H1 (cell line): ENCODE measurements at regions not wholly inside any gene's neighbourhood (a gene's known extent, or its start where the extent isn't known, plus 50 kb on each side); places are given as distances from the start of the nearest gene placed in this dataset.

Experiments
- CTCF ChIA-PET: fragments of 300-600 bp; sonication (Branson Sonifier 250); formaldehyde crosslinking; loops from one replicate; lab custom pipeline; 2021; ENCODE audit not compliant: partially characterized antibody; lab: Charles Lee
- POLR2A ChIA-PET: fragments of 300-600 bp; sonication (Branson Sonifier 250); formaldehyde crosslinking; loops from one replicate; lab custom pipeline; 2021; ENCODE audit warnings: inconsistent platforms; ENCODE audit not compliant: partially characterized antibody; lab: Charles Lee
- DNase-seq, 2 experiments: peaks; one replicate each; pipeline versions ENCODE4 v3.0.0 to v3.0.0-alpha.2; 2010 to 2022; ENCODE audit warnings: low spot score in 2 of 2, low read depth in 1 of 2, mixed read lengths in 1 of 2
- FAIRE-seq: peaks from 2 replicates; lab custom pipeline; 2011; peaks lifted over from hg19 to GRCh38; lab: Jason Lieb, UNC
- H2AFZ ChIP-seq: 2 replicates; pipeline ENCODE4 v1.8.1; 2012; ENCODE audit warnings: low read length, inconsistent platforms
- H2AK5ac ChIP-seq: 2 replicates; pipeline ENCODE4 v1.6.1; 2013; ENCODE audit warnings: low read depth, low read length
- H2BK120ac ChIP-seq: replicated peaks from 2 replicates; pipeline ENCODE3; 2013; ENCODE audit warnings: low read depth, low read length, inconsistent platforms
- H2BK12ac ChIP-seq: 2 replicates; pipeline ENCODE4 v1.6.1; 2013; ENCODE audit warnings: low read depth, low read length
- H2BK15ac ChIP-seq: 2 replicates; pipeline ENCODE4 v1.6.1; 2013; ENCODE audit warnings: low read length
- H2BK20ac ChIP-seq: 2 replicates; pipeline ENCODE4 v1.6.1; 2013; ENCODE audit warnings: low read length
- H2BK5ac ChIP-seq: 2 replicates; pipeline ENCODE4 v1.6.1; 2013; ENCODE audit warnings: low read depth, low read length
- H3K14ac ChIP-seq: 2 replicates; pipeline ENCODE4 v1.6.1; 2013; ENCODE audit warnings: inconsistent platforms; ENCODE audit not compliant: insufficient read length
- H3K18ac ChIP-seq: 2 replicates; pipeline ENCODE4 v1.6.1; 2013; ENCODE audit warnings: low read length; ENCODE audit errors: extremely low read depth
- H3K23ac ChIP-seq: 2 replicates; pipeline ENCODE4 v1.6.1; 2013; ENCODE audit warnings: inconsistent platforms; ENCODE audit not compliant: insufficient read length
- H3K23me2 ChIP-seq: 2 replicates; pipeline ENCODE4 v1.6.1; 2013; ENCODE audit warnings: low read depth, low read length
- H3K27ac ChIP-seq: 2 replicates; pipeline ENCODE4 v1.6.1; 2011; ENCODE audit warnings: low read depth, low read length, inconsistent platforms
- H3K27me3 ChIP-seq, 4 experiments: replicated peaks in 1 of 4; 1 replicate in 1 of 4; 2 replicates in 3 of 4; pipeline versions ENCODE4 v1.6.1 to v1.8.1; 2011 to 2013; ENCODE audit warnings: low read length in 3 of 4, mild to moderate bottlenecking in 3 of 4, inconsistent platforms in 2 of 4, mixed read lengths in 2 of 4, moderate library complexity in 1 of 4; ENCODE audit not compliant: control insufficient read depth in 3 of 4, insufficient read depth in 3 of 4; ENCODE audit errors: extremely low read depth in 1 of 4
- H3K36me3 ChIP-seq, 4 experiments: 2 replicates each; pipeline versions ENCODE4 v1.6.1 to v1.8.1; 2011 to 2013; ENCODE audit warnings: mild to moderate bottlenecking in 4 of 4, low read length in 3 of 4, moderate library complexity in 2 of 4, control low read depth in 1 of 4, inconsistent platforms in 1 of 4; ENCODE audit not compliant: insufficient read depth in 4 of 4, control insufficient read depth in 2 of 4
- H3K4ac ChIP-seq: replicated peaks from 2 replicates; pipeline ENCODE3; 2013; ENCODE audit warnings: low read length, low read depth, mixed read lengths, inconsistent platforms; ENCODE audit not compliant: insufficient read length
- H3K4me1 ChIP-seq, 4 experiments: replicated peaks in 1 of 4; 1 replicate in 1 of 4; 2 replicates in 3 of 4; pipeline versions ENCODE4 v1.6.1 to v1.8.1; 2011 to 2013; ENCODE audit warnings: low read length in 3 of 4, inconsistent platforms in 2 of 4, mixed read lengths in 1 of 4; ENCODE audit not compliant: insufficient read depth in 4 of 4, control insufficient read depth in 3 of 4
- H3K4me2 ChIP-seq, 2 experiments: 2 replicates each; pipeline versions ENCODE4 v1.6.1 to v1.8.1; 2011 to 2013; ENCODE audit warnings: low read depth in 2 of 2, low read length in 2 of 2, control low read depth in 1 of 2, inconsistent platforms in 1 of 2, mild to moderate bottlenecking in 1 of 2; ENCODE audit not compliant: insufficient read depth in 1 of 2
- H3K4me3 ChIP-seq, 4 experiments: fragments of 200-600, 300-600 bp in 1 of 4; sonication (generic), shearing (Covaris generic), sonication (Bioruptor Twin) in 1 of 4; 2 replicates each; pipeline versions ENCODE4 v1.5.1 to v1.8.1; 2011 to 2016; ENCODE audit warnings: low read length in 4 of 4, low read depth in 3 of 4, control low read depth in 2 of 4, inconsistent platforms in 2 of 4, mild to moderate bottlenecking in 2 of 4, mixed read lengths in 1 of 4, moderate library complexity in 1 of 4; ENCODE audit not compliant: insufficient read depth in 2 of 4; ENCODE audit errors: extremely low read depth in 1 of 4
- H3K56ac ChIP-seq: replicated peaks from 2 replicates; pipeline ENCODE3; 2013; ENCODE audit warnings: low read depth, mild to moderate bottlenecking, mixed read lengths, low read length, inconsistent platforms; ENCODE audit not compliant: insufficient read length
- H3K79me1 ChIP-seq: 2 replicates; pipeline ENCODE4 v1.6.1; 2013; ENCODE audit warnings: low read depth, low read length, control low read depth
- H3K79me2 ChIP-seq, 2 experiments: 2 replicates each; pipeline versions ENCODE4 v1.6.1 to v1.8.1; 2012 to 2013; ENCODE audit warnings: low read length in 2 of 2, mild to moderate bottlenecking in 2 of 2, inconsistent platforms in 1 of 2; ENCODE audit not compliant: insufficient read depth in 2 of 2, control insufficient read depth in 1 of 2
- H3K9ac ChIP-seq, 4 experiments: replicated peaks in 1 of 4; 1 replicate in 1 of 4; 2 replicates in 3 of 4; pipeline versions ENCODE4 v1.6.1 to v1.8.1; 2011 to 2013; ENCODE audit warnings: low read depth in 3 of 4, low read length in 3 of 4, control low read depth in 2 of 4, mild to moderate bottlenecking in 2 of 4, moderate library complexity in 2 of 4, inconsistent platforms in 1 of 4; ENCODE audit errors: extremely low read depth in 1 of 4
- H3K9me3 ChIP-seq, 2 experiments: 2 replicates each; pipeline versions ENCODE4 v1.6.1 to v1.8.1; 2012 to 2013; ENCODE audit warnings: mild to moderate bottlenecking in 2 of 2, moderate library complexity in 2 of 2, control low read depth in 1 of 2, inconsistent platforms in 1 of 2, low read depth in 1 of 2, low read length in 1 of 2, mixed read lengths in 1 of 2; ENCODE audit not compliant: insufficient read depth in 2 of 2
- H4K20me1 ChIP-seq, 2 experiments: replicated peaks in 1 of 2; 2 replicates each; pipeline versions ENCODE3 to v1.8.1; 2011 to 2013; ENCODE audit warnings: inconsistent platforms in 2 of 2, low read length in 2 of 2, mild to moderate bottlenecking in 1 of 2; ENCODE audit not compliant: insufficient read depth in 2 of 2, control insufficient read depth in 1 of 2
- H4K5ac ChIP-seq: 2 replicates; pipeline ENCODE4 v1.6.1; 2013; ENCODE audit warnings: low read length, low read depth, mixed read lengths, inconsistent platforms; ENCODE audit not compliant: insufficient read length
- H4K8ac ChIP-seq: 2 replicates; pipeline ENCODE4 v1.8.0; 2013; ENCODE audit warnings: mild to moderate bottlenecking, moderate library complexity, low read length, inconsistent platforms; ENCODE audit not compliant: insufficient read depth; ENCODE audit errors: extremely low read depth
- H4K91ac ChIP-seq: replicated peaks from 2 replicates; pipeline ENCODE3; 2013; ENCODE audit warnings: low read length, mixed read lengths, inconsistent platforms; ENCODE audit not compliant: insufficient read length
- CTCF ChIP-seq, 3 experiments: IDR thresholded peaks; 1 replicate in 2 of 3; 2 replicates in 1 of 3; pipeline versions ENCODE4 v1.5.1 to v1.6.1; 2011; ENCODE audit warnings: low read length in 3 of 3, mild to moderate bottlenecking in 3 of 3, inconsistent platforms in 2 of 3, low read depth in 1 of 3, moderate library complexity in 1 of 3; ENCODE audit not compliant: insufficient read depth in 1 of 3; ENCODE audit errors: control extremely low read depth in 1 of 3
- EGR1 ChIP-seq: IDR thresholded peaks from 2 replicates; pipeline ENCODE4 v1.6.1; 2011; ENCODE audit warnings: low read depth, low read length, borderline replicate concordance
- MAX ChIP-seq: IDR thresholded peaks from 2 replicates; pipeline ENCODE4 v1.6.1; 2012; ENCODE audit warnings: inconsistent platforms
- PHF8 ChIP-seq: fragments of 200-600 bp; sonication (generic); conservative IDR thresholded peaks from 2 replicates; pipeline ENCODE4 v1.7.1; 2012; ENCODE audit warnings: low read depth, mild to moderate bottlenecking, inconsistent platforms, low read length, moderate library complexity
- RAD21 ChIP-seq, 2 experiments: IDR thresholded peaks in 1 of 2; conservative IDR thresholded peaks in 1 of 2; 2 replicates each; pipeline ENCODE4 v1.6.1; 2011; ENCODE audit warnings: low read depth in 2 of 2, low read length in 2 of 2, improper control_type of control experiment in 1 of 2, inconsistent platforms in 1 of 2, mild to moderate bottlenecking in 1 of 2, moderate library complexity in 1 of 2
- WGBS, 2 experiments: shearing (Covaris generic) in 1 of 2; methylation state at CpG; one replicate each; pipeline versions ENCODE4 v1.1.6 to v1.1.7; 2013 to 2015; ENCODE audit warnings: low lambda C conversion rate in 2 of 2, mixed read lengths in 2 of 2, inconsistent platforms in 1 of 2, low coverage in 1 of 2, missing lambda C conversion rate in 1 of 2; ENCODE audit not compliant: insufficient replicate concordance in 2 of 2, insufficient coverage in 1 of 2, insufficient read length in 1 of 2; ENCODE audit errors: extremely low coverage in 1 of 2, missing lambda C conversion rate in 1 of 2; 5-methylcytosine and 5-hydroxymethylcytosine counted together

GRCh38 chr13:40024967-40025714 lies 369.7 kb downstream of the COG6 start:
- H3K27me3 ChIP-seq = no peaks in the 10 kb centered on the region
- no peak overlapping the region for H4K5ac ChIP-seq
- ChIA-PET POLR2A (no interaction called here), CTCF (interaction anchor here (3.3 kb wide), 1 partner anchor 44 kb away, joined by 11 read pairs; no protein-coding TSS in a partner anchor)
- no peak overlapping the region for H2BK15ac ChIP-seq
- 86% methylated on average over 4 of the region's 4 CpGs; no CpG with 5 or more reads in 1 of the 2 experiments for WGBS, 2 experiments
- no peak overlapping the region for H3K14ac ChIP-seq
- DNase-seq = no peak
- no peak overlapping the region for H4K8ac ChIP-seq
- H3K4me1 ChIP-seq = no peaks in the 10 kb centered on the region
- no peaks in the 10 kb centered on the region for H3K23me2 ChIP-seq
- H2BK5ac ChIP-seq = no peak overlapping the region
- no peak overlapping the region for H3K9ac ChIP-seq
- no peak overlapping the region for H3K4me2 ChIP-seq
- FAIRE-seq = no peak
- H3K4ac ChIP-seq = no peak overlapping the region
- no peak overlapping the region for H2BK20ac ChIP-seq
- no peak overlapping the region for H2AK5ac ChIP-seq
- no peak overlapping the region for H3K4me3 ChIP-seq
- no peaks in the 10 kb centered on the region for H3K9me3 ChIP-seq
- H3K56ac ChIP-seq = no peak overlapping the region
- H3K23ac ChIP-seq = no peak overlapping the region
- H4K20me1 ChIP-seq = no peaks in the 10 kb centered on the region
- no peak for TF ChIP-seq EGR1
- TF ChIP-seq CTCF (IDR thresholded peaks at IDR 0.05; ENCODE audit: control extremely low read depth in 1 of 3, insufficient read depth in 1 of 3, low read depth in 1 of 3, low read length in 3 of 3) = no peak
- TF ChIP-seq MAX = no peak
- TF ChIP-seq RAD21 (IDR thresholded peaks at IDR 0.05 in 1 of 2, conservative IDR thresholded peaks at IDR 0.05 in 1 of 2; ENCODE audit: low read depth in 2 of 2, low read length in 2 of 2) = no peak
- TF ChIP-seq PHF8 = no peak
- no peak overlapping the region for H2BK120ac ChIP-seq
- H3K79me1 ChIP-seq = no peaks in the 10 kb centered on the region
- no peak overlapping the region for H2AFZ ChIP-seq
- no peaks in the 10 kb centered on the region for H3K79me2 ChIP-seq
- no peak overlapping the region for H2BK12ac ChIP-seq
- no peak overlapping the region for H3K27ac ChIP-seq
- H3K18ac ChIP-seq = no peak overlapping the region
- H3K36me3 ChIP-seq = no peaks in the 10 kb centered on the region
- no peak overlapping the region for H4K91ac ChIP-seq
